H1 (cell line): ENCODE measurements at regions not wholly inside any gene's neighbourhood (a gene's known extent, or its start where the extent isn't known, plus 50 kb on each side); places are given as distances from the start of the nearest gene placed in this dataset.

Experiments
- CBX5 ChIP-seq: fragments of 300-800, 300-1000 bp; sonication (generic); IDR thresholded peaks from 2 replicates; pipeline ENCODE4 v1.7.1; 2016; ENCODE audit warnings: antibody characterized with exemption, low read length, low read depth
- PHF8 ChIP-seq: fragments of 200-600 bp; sonication (generic); conservative IDR thresholded peaks from 2 replicates; pipeline ENCODE4 v1.7.1; 2012; ENCODE audit warnings: low read depth, mild to moderate bottlenecking, inconsistent platforms, low read length, moderate library complexity
- RFX5 ChIP-seq: IDR thresholded peaks from 2 replicates; pipeline ENCODE4 v1.6.1; 2011; ENCODE audit warnings: low read depth, low read length, improper control_type of control experiment, borderline replicate concordance
- RXRA ChIP-seq: IDR thresholded peaks from 2 replicates; pipeline ENCODE4 v1.6.1; 2011; ENCODE audit warnings: low read depth, mild to moderate bottlenecking, low read length, moderate library complexity; ENCODE audit not compliant: insufficient read depth
- SP1 ChIP-seq: IDR thresholded peaks from 2 replicates; pipeline ENCODE4 v1.6.1; 2011; ENCODE audit warnings: low read depth, low read length
- TF ChIP-seq, protein P1 (sequence below): fragments of 300-600 bp; sonication (generic); IDR thresholded peaks from 2 replicates; pipeline ENCODE4 v1.7.1; 2012; ENCODE audit warnings: low read length, moderate library complexity, mild to moderate bottlenecking, inconsistent platforms; ENCODE audit not compliant: insufficient replicate concordance
- TF ChIP-seq, protein P2 (sequence below): IDR thresholded peaks from 2 replicates; pipeline ENCODE4 v1.6.1; 2011; ENCODE audit warnings: low read depth, mild to moderate bottlenecking, low read length; ENCODE audit not compliant: insufficient read depth

DNA sequence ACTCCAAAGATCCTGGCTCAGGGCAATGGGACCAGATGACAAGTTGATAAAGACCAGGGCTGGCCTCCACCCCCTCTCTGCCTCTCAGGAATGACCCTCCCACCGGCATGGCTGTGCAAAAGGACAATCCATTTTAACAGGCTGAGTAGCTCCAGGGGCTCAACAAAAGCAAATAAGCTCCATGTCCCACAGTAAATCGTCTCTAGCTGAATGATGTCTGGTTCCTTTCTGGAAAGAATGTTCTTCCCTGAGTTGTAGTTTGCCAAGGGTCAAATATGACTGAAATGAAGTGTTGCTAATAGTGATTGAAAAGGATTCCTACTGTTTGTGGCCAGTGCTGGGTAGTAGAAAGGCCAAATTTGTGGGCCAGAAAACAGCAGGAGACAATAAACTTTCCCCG, 434.4 kb upstream of the ETAA1 start (continued):
- TF ChIP-seq, protein P1, sequence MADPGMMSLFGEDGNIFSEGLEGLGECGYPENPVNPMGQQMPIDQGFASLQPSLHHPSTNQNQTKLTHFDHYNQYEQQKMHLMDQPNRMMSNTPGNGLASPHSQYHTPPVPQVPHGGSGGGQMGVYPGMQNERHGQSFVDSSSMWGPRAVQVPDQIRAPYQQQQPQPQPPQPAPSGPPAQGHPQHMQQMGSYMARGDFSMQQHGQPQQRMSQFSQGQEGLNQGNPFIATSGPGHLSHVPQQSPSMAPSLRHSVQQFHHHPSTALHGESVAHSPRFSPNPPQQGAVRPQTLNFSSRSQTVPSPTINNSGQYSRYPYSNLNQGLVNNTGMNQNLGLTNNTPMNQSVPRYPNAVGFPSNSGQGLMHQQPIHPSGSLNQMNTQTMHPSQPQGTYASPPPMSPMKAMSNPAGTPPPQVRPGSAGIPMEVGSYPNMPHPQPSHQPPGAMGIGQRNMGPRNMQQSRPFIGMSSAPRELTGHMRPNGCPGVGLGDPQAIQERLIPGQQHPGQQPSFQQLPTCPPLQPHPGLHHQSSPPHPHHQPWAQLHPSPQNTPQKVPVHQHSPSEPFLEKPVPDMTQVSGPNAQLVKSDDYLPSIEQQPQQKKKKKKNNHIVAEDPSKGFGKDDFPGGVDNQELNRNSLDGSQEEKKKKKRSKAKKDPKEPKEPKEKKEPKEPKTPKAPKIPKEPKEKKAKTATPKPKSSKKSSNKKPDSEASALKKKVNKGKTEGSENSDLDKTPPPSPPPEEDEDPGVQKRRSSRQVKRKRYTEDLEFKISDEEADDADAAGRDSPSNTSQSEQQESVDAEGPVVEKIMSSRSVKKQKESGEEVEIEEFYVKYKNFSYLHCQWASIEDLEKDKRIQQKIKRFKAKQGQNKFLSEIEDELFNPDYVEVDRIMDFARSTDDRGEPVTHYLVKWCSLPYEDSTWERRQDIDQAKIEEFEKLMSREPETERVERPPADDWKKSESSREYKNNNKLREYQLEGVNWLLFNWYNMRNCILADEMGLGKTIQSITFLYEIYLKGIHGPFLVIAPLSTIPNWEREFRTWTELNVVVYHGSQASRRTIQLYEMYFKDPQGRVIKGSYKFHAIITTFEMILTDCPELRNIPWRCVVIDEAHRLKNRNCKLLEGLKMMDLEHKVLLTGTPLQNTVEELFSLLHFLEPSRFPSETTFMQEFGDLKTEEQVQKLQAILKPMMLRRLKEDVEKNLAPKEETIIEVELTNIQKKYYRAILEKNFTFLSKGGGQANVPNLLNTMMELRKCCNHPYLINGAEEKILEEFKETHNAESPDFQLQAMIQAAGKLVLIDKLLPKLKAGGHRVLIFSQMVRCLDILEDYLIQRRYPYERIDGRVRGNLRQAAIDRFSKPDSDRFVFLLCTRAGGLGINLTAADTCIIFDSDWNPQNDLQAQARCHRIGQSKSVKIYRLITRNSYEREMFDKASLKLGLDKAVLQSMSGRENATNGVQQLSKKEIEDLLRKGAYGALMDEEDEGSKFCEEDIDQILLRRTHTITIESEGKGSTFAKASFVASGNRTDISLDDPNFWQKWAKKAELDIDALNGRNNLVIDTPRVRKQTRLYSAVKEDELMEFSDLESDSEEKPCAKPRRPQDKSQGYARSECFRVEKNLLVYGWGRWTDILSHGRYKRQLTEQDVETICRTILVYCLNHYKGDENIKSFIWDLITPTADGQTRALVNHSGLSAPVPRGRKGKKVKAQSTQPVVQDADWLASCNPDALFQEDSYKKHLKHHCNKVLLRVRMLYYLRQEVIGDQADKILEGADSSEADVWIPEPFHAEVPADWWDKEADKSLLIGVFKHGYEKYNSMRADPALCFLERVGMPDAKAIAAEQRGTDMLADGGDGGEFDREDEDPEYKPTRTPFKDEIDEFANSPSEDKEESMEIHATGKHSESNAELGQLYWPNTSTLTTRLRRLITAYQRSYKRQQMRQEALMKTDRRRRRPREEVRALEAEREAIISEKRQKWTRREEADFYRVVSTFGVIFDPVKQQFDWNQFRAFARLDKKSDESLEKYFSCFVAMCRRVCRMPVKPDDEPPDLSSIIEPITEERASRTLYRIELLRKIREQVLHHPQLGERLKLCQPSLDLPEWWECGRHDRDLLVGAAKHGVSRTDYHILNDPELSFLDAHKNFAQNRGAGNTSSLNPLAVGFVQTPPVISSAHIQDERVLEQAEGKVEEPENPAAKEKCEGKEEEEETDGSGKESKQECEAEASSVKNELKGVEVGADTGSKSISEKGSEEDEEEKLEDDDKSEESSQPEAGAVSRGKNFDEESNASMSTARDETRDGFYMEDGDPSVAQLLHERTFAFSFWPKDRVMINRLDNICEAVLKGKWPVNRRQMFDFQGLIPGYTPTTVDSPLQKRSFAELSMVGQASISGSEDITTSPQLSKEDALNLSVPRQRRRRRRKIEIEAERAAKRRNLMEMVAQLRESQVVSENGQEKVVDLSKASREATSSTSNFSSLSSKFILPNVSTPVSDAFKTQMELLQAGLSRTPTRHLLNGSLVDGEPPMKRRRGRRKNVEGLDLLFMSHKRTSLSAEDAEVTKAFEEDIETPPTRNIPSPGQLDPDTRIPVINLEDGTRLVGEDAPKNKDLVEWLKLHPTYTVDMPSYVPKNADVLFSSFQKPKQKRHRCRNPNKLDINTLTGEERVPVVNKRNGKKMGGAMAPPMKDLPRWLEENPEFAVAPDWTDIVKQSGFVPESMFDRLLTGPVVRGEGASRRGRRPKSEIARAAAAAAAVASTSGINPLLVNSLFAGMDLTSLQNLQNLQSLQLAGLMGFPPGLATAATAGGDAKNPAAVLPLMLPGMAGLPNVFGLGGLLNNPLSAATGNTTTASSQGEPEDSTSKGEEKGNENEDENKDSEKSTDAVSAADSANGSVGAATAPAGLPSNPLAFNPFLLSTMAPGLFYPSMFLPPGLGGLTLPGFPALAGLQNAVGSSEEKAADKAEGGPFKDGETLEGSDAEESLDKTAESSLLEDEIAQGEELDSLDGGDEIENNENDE, result no peak
- TF ChIP-seq SP1 (no peak), RXRA (no peak), CBX5 (no peak), PHF8 (no peak), RFX5 (no peak)
- TF ChIP-seq, protein P2, sequence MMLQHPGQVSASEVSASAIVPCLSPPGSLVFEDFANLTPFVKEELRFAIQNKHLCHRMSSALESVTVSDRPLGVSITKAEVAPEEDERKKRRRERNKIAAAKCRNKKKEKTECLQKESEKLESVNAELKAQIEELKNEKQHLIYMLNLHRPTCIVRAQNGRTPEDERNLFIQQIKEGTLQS, result no peak
